WTC11 (cell line): ENCODE measurements at regions not wholly inside any gene's neighbourhood (a gene's known extent, or its start where the extent isn't known, plus 50 kb on each side); places are given as distances from the start of the nearest gene placed in this dataset.

ENCODE experiments used
- CREB1 ChIP-seq: sonication (generic); formaldehyde crosslinking; IDR thresholded peaks from 2 replicates; pipeline ENCODE4 v1.8.0; 2023; ENCODE audit warnings: mild to moderate bottlenecking, missing genetic modification reagents
- CTCF ChIP-seq: fragments of 200-600 bp; IDR thresholded peaks from 2 replicates; pipeline ENCODE4 v1.8.0; 2022; ENCODE audit warnings: antibody characterized with exemption
- E2F1 ChIP-seq: sonication (generic); formaldehyde crosslinking; IDR thresholded peaks from 2 replicates; pipeline ENCODE4 v1.8.0; 2022; ENCODE audit warnings: mild to moderate bottlenecking, missing genetic modification reagents
- EMX1 ChIP-seq: fragments of 250-450 bp; sonication (Bioruptor Pico); IDR thresholded peaks from 2 replicates; pipeline ENCODE4 v1.8.0; 2021; ENCODE audit warnings: mild to moderate bottlenecking
- JUN ChIP-seq: sonication (generic); formaldehyde crosslinking; IDR thresholded peaks from 2 replicates; pipeline ENCODE4 v1.8.0; 2023; ENCODE audit warnings: mild to moderate bottlenecking, missing genetic modification reagents
- SMAD4 ChIP-seq: sonication (generic); formaldehyde crosslinking; IDR thresholded peaks from 2 replicates; pipeline ENCODE4 v1.8.0; 2022; ENCODE audit warnings: mild to moderate bottlenecking, missing genetic modification reagents
- ZNF232 ChIP-seq: sonication (generic); formaldehyde crosslinking; IDR thresholded peaks from 2 replicates; pipeline ENCODE4 v1.8.0; 2022; ENCODE audit warnings: mild to moderate bottlenecking, missing genetic modification reagents

- no peak for TF ChIP-seq CTCF
- no peak for TF ChIP-seq E2F1
- no peak for TF ChIP-seq SMAD4 (CRISPR knock-in tag)
- no peak for TF ChIP-seq JUN (CRISPR knock-in tag)
- TF ChIP-seq CREB1 (CRISPR knock-in tag), result no peak
- TF ChIP-seq EMX1, result no peak
- no peak for TF ChIP-seq ZNF232
These were observed 82.5 kb downstream of the TMEM168 start for GRCh38 chr7:112707655-112708054.
